HG03439 (cell line): ENCODE measurements at regions not wholly inside any gene's neighbourhood (a gene's known extent, or its start where the extent isn't known, plus 50 kb on each side); places are given as distances from the start of the nearest gene placed in this dataset.

Experiments used
- ATAC-seq: cut with Tn5 transposase; IDR thresholded peaks from one replicate; pipeline ENCODE4 v1.9.1; 2021; ENCODE audit warnings: mild to moderate bottlenecking, moderate library complexity; ENCODE audit not compliant: unreplicated experiment

- no peak for ATAC-seq
These were observed 231.7 kb downstream of the FOXO1 start for GRCh38 chr13:40434516-40435397.

GRCh38 chr13:40438022-40438680, 228.3 kb downstream of the FOXO1 start:
- no peak for ATAC-seq

GRCh38 chr13:40438999-40439797, 227.2 kb downstream of the FOXO1 start:
- ATAC-seq, result no peak

- no peak for ATAC-seq
These were observed 226.5 kb downstream of the FOXO1 start for GRCh38 chr13:40439928-40440327.

GRCh38 chr13:40440990-40441820, 225.2 kb downstream of the FOXO1 start:
- ATAC-seq, result no peak

- ATAC-seq, result no peak
These were observed 224.2 kb downstream of the FOXO1 start for GRCh38 chr13:40442231-40442630.

GRCh38 chr13:40442826-40443225, 223.6 kb downstream of the FOXO1 start:
- no peak for ATAC-seq

GRCh38 chr13:40444241-40444640, 222.2 kb downstream of the FOXO1 start:
- no peak for ATAC-seq

- peak; percentile 100 for ATAC-seq
These were observed 220.9 kb downstream of the FOXO1 start for GRCh38 chr13:40445557-40445990.

- ATAC-seq, result no peak
These were observed 220.1 kb downstream of the FOXO1 start for GRCh38 chr13:40446365-40446764.

- no peak for ATAC-seq
These were observed 218.6 kb downstream of the FOXO1 start for GRCh38 chr13:40447857-40448256.

GRCh38 chr13:40452038-40452666, 214.3 kb downstream of the FOXO1 start:
- ATAC-seq, result no peak

GRCh38 chr13:40452741-40453334, 213.6 kb downstream of the FOXO1 start:
- ATAC-seq, result no peak

- no peak for ATAC-seq
These were observed 213.0 kb downstream of the FOXO1 start for GRCh38 chr13:40453351-40454021.

- no peak for ATAC-seq
These were observed 210.0 kb downstream of the FOXO1 start for GRCh38 chr13:40456397-40456953.

- no peak for ATAC-seq
These were observed 209.4 kb downstream of the FOXO1 start for GRCh38 chr13:40456979-40457553.

- no peak for ATAC-seq
These were observed 208.3 kb downstream of the FOXO1 start for GRCh38 chr13:40457929-40458719.

- ATAC-seq, result no peak
These were observed 207.8 kb downstream of the FOXO1 start for GRCh38 chr13:40458720-40458990.
